HG02798 (cell line): ENCODE measurements at regions not wholly inside any gene's neighbourhood (a gene's known extent, or its start where the extent isn't known, plus 50 kb on each side); places are given as distances from the start of the nearest gene placed in this dataset.
"Not testable (repeated sequence)": the region's sequence is repeated elsewhere in the genome, so short reads cannot be mapped to it uniquely, and the experiment has no call there.

Experiments
- ATAC-seq: cut with Tn5 transposase; IDR thresholded peaks from one replicate; pipeline ENCODE4 v1.9.1; 2021; ENCODE audit warnings: mild to moderate bottlenecking; ENCODE audit not compliant: unreplicated experiment, poor library complexity

DNA sequence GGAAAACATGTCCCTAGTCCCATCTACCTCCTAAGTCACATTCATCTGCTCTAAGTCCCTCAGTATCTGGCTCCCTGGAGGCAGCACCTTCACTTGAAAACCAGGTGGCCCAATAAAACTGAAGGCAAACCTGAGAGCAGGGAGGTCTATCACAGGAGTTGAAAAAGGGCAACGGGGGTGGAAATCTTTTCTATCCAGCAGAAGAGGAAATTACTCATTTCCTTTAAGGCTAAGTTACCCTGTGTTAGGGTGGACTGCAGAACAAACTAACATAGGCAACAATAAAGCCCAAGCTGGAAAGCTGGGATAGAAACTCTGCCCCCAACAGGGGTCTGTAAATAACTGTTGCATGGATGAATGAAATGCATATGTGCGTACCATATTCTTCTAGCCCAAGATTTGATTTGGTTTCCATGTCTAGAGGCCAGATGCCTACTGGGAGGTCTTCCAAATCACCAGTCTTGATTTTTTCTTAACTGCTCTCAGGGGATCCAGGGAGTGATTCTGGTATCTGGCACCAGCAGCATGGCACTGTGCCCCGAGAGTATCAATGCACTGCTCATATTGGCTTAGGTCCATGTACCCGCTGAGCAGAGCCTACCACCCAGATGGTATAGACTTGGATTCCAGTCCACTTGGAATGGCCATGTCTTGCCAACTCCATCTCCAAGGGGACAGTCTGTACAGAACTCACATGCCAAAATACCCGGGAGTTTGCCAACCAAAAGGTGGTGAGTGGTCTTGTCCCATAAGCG, 350.0 kb upstream of the NCAM1 start:
- no peak for ATAC-seq

DNA sequence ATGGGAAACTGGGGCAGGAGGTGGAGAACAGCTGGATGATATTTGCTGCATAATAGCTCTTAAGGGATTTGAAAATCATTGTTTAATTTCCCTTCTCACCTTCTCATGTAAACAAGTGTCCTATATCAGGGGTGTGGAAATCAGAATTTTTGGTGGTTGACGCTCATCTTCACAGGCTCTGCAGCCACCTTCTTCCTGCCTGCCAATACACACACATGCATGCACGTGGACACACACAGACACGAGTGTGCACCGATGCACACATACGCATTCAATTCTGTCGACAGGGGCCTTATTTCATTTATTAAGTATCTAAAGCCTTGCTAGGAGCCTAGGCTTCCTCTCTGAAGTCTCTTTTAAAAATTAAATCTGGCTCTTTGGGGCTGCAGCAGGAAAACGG, 349.4 kb upstream of the NCAM1 start:
- ATAC-seq: no peak

DNA sequence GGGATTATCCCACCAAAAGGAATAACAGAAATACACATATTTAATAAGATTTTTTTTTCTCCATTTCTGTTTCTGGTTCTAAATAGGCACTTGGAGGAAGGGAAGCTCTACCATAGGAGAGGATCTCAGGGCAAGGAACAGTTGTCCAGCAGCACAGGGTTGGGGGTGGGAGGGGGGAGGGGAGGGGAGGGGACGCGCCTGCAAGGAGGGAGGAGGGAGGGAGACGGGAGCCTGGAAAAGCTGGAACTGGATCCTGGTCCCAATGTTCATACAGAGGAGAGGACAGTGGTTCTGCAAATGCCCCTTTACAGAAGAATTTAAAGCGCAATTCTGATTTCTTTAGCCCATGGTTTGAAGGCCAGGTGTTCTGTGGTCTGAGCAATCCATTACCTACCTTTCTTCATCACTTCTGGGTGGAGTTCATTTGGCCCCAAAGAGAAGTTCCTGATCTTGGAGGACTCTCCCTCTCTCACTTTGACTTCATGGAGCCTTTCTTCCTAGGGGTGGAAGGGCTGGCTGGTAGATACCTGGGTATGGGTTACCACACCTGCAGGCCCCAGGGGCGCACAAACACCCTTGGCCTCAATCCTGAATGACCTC, 348.9 kb upstream of the NCAM1 start:
- ATAC-seq: no peak

DNA sequence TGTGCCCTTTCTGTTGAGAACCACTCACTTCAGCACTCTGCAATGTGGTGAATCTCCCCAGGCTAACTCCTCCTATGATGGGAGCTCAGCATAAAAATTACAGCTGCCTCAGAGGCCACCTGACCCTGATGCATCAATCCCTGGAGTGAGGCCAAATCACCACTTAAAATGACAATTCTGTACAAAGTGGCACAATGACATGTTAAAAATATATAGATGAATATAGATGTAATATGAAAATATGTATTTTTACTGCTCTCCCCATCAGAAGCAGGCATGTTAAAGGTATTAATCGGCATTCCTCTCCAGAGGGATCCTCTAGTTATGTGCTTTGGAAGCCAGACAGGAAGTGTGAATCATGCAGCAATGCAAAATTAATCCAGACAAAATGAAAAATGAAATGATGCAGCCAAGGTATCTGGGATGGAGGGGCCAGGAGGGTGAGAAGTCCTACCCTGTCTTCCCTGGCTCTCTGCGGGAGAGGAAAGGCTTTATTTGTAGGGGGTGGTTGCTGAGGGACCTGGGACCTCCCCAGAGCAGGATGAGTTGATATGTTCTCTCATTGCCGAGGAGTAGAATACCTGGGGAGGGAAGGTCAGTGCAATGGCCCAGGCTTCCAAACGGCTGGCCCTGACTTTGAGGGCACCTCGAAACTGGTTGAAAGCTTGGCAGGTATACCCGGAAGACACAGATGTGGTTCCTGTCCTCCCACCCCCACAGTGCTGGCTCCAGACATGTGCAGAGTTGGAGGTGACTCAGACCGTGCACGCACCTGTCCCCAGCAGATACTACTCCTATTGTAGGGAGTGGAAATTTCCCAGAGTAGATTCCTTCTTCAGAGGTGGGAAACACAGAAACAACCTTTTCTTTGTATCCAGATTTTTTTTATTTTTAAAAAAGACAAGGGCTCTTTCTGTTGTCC, 347.9 kb upstream of the NCAM1 start:
- ATAC-seq: no peak

DNA sequence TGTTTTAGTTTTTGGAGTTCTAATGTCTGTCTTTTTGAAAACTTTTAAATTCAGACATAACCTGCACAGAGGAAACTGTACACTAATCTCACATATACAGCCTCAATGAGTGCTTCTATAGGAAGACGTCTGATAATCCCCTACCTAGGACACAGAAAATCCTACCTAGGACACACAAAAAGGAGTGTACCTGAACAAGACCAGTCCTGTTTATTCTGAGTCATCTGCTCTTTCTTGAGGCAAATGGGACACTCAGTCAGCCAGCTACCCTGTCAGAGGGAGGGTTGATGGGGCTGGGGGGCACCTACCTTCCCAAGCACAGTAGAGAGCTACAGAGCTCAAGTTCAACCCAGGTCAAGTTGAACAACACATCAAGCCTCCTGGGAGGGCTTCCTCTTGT, 346.6 kb upstream of the NCAM1 start:
- ATAC-seq: no peak

DNA sequence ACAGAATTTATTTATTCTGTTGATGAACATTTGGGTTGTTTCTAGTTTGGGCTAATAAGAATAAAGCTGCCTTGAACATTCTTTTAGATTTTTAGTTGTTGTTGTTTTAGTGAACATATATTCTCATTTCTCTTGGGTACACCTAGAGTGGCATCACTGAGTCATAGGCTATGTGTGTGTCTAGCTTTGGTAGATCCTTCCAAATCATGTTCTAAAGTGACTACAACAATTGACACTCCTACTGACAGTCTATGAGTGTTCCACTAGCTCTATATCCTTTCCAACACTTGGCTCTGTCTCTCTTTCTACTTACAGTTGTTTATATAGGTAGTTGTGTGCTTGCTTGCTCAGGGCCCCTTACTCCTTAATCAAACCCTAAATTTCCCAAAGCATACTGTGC, 346.0 kb upstream of the NCAM1 start:
- no peak for ATAC-seq

DNA sequence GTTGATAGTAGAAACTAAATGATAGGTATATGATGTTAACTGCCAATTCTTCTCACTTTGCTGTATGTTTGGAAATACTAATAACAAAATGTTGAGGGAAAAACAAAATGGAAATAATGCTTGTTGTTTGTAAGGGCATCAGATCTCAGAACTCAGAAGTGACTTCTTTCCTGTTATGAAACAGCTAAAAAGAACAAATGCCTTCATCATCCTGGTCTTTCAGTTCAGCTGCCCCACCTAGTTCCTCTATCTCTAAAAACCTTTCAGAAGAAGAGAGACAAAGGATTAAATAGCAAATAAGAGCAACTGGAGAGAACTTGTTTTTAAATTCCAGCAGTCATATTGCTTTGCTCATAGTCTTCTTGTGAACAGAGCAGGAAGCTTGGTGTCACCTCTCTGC, 345.3 kb upstream of the NCAM1 start:
- ATAC-seq: no peak

DNA sequence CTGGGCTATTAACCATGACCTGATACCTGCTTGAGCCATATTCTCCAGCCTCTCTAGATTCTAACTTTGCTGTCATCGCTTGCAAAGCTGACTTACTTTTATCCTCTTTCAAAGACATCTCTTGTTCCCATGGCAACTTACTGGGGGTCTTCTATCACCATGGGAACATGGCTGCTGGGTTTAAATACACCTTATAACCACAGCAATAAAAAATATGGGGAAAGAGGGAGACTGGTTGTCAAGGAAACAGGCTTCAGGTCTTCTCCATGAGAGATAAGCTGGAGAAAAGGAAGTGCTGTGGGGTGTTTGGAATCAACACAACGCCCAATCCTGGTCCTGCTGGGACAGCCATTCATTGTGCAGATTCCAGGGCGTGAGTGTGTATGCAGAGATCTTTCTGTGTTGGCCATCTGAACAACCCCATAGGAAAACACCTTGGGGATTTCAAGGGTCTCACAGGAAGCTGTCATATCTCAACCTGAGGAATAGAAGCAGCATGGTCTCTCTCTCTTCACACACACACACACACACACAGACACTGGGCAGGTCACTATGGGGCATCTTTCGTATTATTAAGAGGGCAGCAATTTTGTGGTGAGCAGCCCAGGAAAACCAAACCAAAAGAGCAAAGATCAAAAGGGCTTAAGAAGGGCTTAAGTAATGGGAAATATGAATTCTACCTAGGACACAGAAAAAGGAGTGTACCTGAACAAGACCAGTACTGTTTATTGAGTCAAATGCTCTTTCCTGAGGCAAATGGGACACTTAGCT, 344.7 kb upstream of the NCAM1 start:
- no peak for ATAC-seq

DNA sequence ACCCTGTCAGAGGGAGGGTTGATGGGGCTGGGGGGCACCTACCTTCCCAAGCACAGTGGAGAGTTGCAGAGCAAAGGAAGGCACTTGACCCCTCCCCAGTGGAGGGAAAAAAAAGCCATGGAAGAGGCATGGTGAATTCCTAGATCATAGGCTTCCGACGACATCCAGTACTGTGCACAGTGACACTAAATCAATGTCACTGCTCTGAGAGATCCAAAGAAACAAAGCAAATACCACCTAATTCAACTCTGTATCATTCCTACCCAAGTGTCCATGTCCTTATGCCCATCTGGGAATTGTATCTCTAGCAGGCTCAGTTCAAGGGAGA, 344.2 kb upstream of the NCAM1 start:
- no peak for ATAC-seq

DNA sequence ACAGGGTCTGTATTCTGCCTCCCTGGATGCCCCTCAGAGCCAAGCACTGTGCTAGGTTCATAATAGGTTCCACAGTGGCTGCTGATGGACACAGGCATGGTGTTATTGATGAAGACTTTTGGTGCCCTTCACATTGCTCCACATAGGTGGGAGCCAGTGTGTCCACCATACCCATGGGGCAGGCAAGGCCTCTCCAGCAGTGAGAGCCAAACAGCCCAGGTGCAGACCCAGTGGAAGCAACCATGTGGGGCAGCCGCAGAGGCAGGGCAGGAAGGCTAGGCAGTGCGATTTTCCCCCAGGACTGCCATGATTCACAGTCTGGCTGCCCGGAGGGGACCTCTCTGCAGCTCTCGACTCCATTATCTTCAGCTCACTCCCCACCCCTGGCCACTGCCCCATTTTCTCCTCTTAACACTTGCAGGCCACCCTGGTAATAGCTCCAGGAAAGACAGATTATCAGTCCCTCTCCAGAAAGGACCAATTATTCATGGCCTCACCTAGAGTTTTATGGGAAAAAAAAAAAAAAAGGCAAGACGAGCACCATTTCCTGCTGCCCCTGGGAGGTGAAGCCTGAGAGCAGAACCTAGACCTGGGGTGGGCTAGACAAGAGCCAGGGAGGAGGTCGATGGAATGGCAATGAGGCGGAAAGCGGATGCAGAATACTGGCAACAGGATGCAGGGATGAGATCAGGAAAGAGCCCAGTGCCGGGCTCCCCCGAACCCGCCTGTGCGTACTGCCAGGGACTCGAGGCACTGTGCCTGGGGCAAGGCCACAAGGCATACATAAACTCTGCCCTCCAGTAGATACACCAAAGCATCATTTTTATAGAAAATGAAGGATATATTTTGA, 343.0 kb upstream of the NCAM1 start:
- ATAC-seq: no peak

DNA sequence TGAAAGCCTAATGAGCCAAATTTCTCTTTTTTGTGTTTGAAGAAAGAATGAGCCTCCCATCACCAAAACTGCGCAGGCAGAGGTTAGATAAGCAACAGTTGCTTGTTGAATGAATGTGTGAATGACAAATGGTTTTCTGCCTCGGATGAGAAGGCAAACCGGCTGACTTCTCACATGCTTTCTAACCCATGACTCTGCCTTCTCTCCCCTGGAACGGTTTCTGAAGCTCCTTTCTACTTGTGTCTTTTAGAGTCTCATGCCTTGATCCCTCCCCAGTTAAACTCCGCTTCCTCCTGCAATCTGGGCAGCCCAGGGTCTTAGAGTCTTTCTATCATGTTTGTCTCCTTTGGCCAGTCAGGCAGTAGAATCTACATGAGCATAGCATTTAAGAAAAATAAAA, 342.1 kb upstream of the NCAM1 start:
- no peak for ATAC-seq

DNA sequence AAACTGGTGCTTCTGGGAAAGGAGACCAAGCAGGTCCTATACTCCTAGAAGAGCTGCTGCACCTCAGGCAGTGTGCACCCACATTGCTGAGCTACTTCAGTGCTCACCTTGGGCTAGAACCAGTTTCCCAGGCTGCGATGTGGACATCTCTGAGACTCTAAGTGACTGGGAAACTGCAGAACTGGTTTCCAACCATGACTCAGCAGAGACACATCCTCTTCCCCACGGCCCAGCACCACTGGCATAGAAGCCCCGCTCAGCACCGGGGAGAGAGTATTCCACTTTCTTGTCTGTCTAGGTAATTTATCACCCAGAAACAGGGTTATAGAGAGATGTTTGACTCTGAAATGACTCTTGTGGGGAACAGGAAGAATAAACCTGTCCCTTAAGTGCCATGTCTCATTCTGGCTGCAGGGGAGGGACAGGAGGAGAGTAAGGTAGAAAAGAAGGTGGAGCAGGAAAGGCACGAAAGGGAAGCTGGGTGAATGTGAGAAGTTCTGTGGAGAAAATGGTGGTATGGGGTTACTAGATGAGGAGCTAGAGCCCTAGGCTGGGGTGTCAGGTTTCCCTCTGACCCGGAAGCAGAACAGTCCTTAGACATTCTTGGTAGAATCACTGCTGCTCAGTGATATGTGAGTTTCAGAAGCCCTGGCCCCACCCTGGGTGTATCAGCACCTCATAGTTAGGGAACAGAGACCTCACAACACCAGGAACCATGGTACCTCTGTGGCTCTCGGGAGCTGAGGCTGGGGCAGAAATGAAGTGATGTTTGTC, 340.4 kb upstream of the NCAM1 start:
- peak; percentile 50 for ATAC-seq

DNA sequence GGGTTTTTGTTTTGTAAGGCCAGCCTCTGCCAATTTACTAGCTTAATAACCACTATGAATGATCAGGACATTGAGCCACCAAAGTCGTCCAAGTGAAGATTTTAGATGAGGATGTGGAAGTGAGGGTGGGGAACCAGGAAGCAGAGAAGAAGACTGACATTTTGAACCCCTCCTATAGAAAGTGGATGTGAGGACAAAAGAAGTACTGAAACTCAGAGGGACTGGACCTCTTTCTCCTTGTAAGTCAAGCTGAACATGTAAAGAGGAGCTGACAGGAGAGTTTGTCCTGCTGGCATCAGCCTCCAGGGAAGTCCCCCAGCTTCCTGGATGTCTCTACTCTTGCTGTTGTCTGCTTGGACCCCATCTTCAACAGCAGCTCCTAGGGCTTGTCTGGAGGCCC, 338.2 kb upstream of the NCAM1 start:
- no peak for ATAC-seq

DNA sequence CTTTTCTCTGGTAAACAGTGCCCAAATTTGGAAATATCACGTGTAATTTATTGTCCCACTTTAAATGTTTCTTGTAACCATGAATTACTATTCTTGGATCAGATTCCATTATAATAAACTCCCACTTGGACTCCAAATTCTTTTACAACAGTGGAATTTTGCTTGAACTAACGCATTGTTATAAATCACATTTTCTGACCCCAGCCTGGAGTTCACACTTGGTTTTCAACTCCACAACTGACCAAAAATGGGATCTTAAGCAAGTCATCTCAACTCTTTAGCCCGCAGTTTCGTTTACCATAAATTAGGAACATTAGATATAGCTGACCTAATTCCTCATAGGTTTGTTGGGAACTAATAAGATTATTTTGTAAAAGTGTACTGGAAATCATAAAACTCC, 336.8 kb upstream of the NCAM1 start:
- ATAC-seq: no peak

DNA sequence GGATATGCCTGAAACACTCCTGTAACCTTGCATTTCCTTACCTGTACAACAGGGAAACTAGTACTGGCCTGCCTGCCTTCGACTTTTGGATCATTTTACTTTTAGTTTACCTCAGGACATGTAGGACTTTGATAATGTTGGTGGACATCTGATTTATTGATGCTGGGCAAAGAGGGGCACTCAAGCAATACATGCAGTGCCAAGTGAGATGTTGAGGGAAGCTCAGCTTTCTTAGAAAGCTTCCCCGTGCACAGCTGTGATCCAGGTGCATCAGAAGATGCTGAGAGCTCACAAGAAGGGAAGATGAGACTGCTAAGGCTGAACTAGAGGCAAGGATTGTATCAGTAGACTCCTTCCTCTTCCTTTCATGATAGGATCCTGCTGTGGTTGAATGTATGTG, 336.2 kb upstream of the NCAM1 start:
- ATAC-seq: not testable (repeated sequence)

DNA sequence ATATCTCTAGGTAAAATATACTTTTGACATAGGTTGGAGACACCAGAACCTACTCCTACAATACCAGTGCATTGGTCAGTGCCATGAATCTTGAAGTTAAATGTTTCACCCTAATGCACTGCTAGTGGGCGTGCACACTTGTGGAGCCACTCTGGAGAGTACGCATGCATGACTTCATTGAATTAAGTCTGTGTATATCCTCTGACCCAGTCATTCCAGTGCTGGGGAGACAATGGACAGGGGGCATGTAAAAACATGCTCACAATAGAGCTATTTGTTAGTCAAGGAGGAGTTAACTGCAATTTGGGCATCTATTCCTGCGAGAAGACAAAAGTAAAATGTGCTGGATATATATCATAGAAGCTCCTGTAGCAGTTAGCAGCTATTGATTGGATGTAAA, 335.4 kb upstream of the NCAM1 start:
- no peak for ATAC-seq

DNA sequence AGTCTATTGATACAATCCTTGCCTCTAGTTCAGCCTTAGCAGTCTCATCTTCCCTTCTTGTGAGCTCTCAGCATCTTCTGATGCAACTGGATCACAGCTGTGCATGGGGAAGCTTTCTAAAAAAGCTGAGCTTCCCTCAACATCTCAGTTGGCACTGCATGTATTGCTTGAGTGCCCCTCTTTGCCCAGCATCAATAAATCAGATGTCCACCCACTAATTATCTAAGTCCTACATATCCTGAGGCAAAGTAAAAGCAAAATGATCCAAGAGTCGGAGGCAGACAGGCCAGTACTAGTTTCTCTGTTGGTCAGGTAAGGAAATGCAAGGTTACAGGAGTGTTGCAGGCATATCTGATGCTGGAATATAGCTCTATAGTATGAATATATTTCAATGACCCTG, 334.5 kb upstream of the NCAM1 start:
- ATAC-seq: no peak

DNA sequence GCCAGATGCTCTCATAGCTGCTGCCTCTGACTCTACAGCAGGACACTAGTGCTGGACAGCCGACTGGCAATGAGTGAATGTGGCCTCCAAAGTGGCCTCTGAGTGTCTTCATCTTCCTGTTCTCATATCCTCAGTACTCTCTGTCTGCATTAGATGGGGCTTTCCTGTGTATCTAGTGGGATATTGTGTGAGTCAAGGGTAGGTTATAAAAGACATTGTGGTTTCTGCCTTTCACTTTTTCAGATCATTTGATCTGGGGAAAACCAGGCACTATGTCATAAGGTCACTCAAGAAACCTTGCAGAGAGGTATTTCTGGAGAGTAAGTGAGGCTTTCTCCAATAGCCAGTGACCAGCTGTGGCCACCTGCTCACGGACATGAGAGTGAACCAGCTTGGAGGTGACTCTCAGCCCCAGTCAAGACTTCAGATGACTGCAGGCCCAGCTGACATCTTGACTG, 333.6 kb upstream of the NCAM1 start:
- ATAC-seq: peak; percentile 75

DNA sequence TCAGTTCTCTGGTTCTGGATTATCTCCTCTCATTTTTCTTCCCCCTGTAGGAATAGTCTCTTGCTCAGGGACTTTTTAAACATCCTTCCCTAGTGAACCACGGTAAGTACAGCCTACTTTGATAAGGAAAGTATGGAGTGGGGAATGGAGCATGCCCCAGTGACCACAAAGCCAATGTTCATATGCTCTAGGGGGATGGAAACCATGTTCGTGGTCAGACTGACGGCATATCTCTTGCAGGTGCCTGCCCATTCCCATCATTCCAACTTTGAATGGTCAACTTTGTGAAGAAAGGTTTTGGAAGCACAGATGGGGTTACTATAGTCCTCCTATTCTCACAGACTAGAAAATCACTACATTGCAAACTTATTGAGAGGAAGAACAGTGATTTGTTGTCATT, 332.5 kb upstream of the NCAM1 start:
- ATAC-seq: no peak
